ENCODE measurements at regions not wholly inside any gene's neighbourhood (a gene's known extent, or its start where the extent isn't known, plus 50 kb on each side); places are given as distances from the start of the nearest gene placed in this dataset.

DNA sequence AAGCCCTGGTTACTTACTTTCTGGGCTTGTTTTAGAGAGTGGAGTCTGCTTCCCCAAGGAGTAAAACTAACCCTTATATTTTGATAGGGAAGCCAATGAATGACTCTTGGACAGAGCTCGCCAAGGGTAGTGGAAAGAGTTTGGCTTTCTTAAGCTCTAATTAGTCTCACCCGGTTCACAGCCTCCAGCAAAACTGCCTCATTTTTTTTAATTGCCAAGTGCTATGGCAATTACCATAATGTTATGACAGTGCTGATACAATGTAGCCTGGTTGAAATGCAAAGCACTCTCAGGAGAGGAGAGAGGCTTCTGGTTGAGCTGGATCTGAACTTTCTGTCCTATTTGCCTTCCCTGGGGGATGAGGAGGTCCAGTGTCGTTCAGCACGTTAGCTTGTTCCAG is 376.1 kb upstream of the CHRM2 start:
- no peaks in the 10 kb centered on the region for H3K27me3 Mint-ChIP-seq (ENCODE audit: unreplicated experiment)
- no peaks in the 10 kb centered on the region for H3K36me3 Mint-ChIP-seq (ENCODE audit: low read depth, unreplicated experiment)
- no peak for DNase-seq (ENCODE audit: low spot score)
- H3K9me3 Mint-ChIP-seq (ENCODE audit: unreplicated experiment), result no peaks in the 10 kb centered on the region
- H3K4me1 Mint-ChIP-seq (ENCODE audit: unreplicated experiment), result no peaks in the 10 kb centered on the region
- no peak overlapping the region for H3K4me3 Mint-ChIP-seq (ENCODE audit: unreplicated experiment)
- TF ChIP-seq, protein P1, sequence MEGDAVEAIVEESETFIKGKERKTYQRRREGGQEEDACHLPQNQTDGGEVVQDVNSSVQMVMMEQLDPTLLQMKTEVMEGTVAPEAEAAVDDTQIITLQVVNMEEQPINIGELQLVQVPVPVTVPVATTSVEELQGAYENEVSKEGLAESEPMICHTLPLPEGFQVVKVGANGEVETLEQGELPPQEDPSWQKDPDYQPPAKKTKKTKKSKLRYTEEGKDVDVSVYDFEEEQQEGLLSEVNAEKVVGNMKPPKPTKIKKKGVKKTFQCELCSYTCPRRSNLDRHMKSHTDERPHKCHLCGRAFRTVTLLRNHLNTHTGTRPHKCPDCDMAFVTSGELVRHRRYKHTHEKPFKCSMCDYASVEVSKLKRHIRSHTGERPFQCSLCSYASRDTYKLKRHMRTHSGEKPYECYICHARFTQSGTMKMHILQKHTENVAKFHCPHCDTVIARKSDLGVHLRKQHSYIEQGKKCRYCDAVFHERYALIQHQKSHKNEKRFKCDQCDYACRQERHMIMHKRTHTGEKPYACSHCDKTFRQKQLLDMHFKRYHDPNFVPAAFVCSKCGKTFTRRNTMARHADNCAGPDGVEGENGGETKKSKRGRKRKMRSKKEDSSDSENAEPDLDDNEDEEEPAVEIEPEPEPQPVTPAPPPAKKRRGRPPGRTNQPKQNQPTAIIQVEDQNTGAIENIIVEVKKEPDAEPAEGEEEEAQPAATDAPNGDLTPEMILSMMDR (IDR thresholded peaks at IDR 0.05; ENCODE audit: unreplicated experiment), result no peak
- H3K27ac Mint-ChIP-seq (ENCODE audit: unreplicated experiment), result no peak overlapping the region

DNA sequence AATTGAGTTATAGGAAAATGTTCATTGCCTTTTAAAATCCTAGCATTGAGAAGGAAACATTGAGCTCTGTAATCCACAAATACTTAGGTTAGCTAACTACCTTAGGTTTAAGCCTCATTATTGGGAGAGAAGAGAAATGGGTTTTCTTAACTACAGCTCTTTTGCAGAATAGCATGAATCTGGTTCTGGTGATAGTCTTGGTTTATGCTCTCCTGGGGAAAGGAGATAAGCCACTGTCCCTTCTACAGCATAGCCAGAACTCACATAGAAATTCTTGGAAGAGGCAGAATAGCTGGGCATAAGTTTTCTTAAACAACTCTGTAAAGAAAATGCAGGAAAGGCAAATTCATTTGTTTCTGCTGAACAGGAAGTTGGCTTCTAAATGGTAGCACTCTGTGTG is 378.6 kb upstream of the CHRM2 start:
- TF ChIP-seq, protein P1 (IDR thresholded peaks at IDR 0.05; ENCODE audit: unreplicated experiment), result no peak
- DNase-seq (ENCODE audit: low spot score), result no peak
- Mint-ChIP-seq H3K27ac (ENCODE audit: unreplicated experiment) (no peak overlapping the region), H3K9me3 (ENCODE audit: unreplicated experiment) (no peaks in the 10 kb centered on the region), H3K27me3 (ENCODE audit: unreplicated experiment) (no peaks in the 10 kb centered on the region), H3K4me1 (ENCODE audit: unreplicated experiment) (no peaks in the 10 kb centered on the region), H3K36me3 (ENCODE audit: low read depth, unreplicated experiment) (no peaks in the 10 kb centered on the region), H3K4me3 (ENCODE audit: unreplicated experiment) (no peak overlapping the region)

DNA sequence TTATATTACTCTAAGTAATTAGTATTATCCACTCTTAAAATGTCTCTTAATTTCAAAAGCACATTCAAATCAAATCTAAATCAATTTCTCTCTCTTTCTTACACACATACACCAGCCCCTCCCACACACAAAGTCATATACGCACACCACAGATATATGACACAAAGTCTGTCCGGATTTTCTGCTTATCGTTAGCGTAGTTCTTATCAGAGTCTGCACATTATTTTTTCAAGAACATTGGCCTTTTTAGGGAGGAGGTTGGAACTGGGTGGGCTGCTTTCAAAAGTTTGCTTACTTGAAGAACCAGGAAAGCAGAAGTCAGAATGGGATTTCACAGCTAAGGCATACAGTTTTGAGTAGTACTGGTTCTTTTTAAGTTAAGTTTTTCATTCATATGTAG is 387.6 kb upstream of the CHRM2 start:
- peaks cover 12% of the 10 kb centered on the region for H3K4me1 Mint-ChIP-seq (ENCODE audit: unreplicated experiment)
- H3K36me3 Mint-ChIP-seq (ENCODE audit: low read depth, unreplicated experiment), result no peaks in the 10 kb centered on the region
- no peak overlapping the region for H3K27ac Mint-ChIP-seq (ENCODE audit: unreplicated experiment)
- H3K27me3 Mint-ChIP-seq (ENCODE audit: unreplicated experiment), result no peaks in the 10 kb centered on the region
- TF ChIP-seq, protein P1 (IDR thresholded peaks at IDR 0.05; ENCODE audit: unreplicated experiment), result no peak
- DNase-seq (ENCODE audit: low spot score), result no peak
- peaks cover 9% of the 10 kb centered on the region for H3K9me3 Mint-ChIP-seq (ENCODE audit: unreplicated experiment)
- no peak overlapping the region for H3K4me3 Mint-ChIP-seq (ENCODE audit: unreplicated experiment)

DNA sequence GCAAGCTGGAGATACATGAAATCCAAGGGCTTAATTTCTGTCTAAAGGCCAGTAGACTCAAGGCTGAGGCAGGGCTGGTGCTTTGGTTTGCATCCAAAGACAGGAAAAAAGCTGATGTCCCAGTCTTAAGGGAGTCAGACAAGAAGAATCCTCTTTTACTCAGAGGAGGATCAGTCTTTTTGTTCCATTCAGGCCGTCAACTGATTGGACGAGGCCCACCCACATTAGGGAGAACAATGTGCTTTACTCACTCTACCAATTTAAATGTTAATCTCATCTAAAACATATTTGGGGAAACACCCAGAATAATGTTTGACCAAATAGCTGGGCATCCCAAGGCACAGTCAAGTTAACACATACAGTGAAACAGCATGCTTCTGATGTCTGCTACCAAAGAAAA is 388.5 kb upstream of the CHRM2 start:
- Mint-ChIP-seq H3K36me3 (ENCODE audit: low read depth, unreplicated experiment) (no peaks in the 10 kb centered on the region), H3K27me3 (ENCODE audit: unreplicated experiment) (no peaks in the 10 kb centered on the region), H3K27ac (ENCODE audit: unreplicated experiment) (no peak overlapping the region), H3K4me1 (ENCODE audit: unreplicated experiment) (peaks cover 12% of the 10 kb centered on the region), H3K4me3 (ENCODE audit: unreplicated experiment) (no peak overlapping the region), H3K9me3 (ENCODE audit: unreplicated experiment) (peaks cover 9% of the 10 kb centered on the region)
- DNase-seq (ENCODE audit: low spot score), result no peak
- TF ChIP-seq, protein P1 (IDR thresholded peaks at IDR 0.05; ENCODE audit: unreplicated experiment), result no peak

DNA sequence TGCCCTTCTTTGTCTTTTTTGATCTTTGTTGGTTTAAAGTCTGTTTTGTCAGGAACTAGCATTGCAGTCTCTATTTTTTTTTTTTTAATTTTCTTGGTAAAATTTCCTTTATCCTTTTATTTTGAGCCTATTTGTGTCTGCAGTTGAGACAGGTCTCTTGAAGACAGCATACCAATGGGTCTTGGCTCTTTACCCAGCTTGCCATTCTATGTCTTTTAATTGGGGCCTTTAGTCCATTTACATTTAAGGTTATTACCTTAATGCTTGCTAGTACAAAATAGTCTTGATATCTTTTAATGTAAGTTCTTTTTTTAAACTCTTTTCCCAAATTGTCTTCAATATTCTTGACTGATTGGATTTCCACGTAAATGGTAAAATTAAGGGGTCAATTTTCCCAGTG is 398.3 kb upstream of the CHRM2 start:
- H3K9me3 Mint-ChIP-seq (ENCODE audit: unreplicated experiment), result peaks cover 4% of the 10 kb centered on the region
- H3K27me3 Mint-ChIP-seq (ENCODE audit: unreplicated experiment), result no peaks in the 10 kb centered on the region
- H3K36me3 Mint-ChIP-seq (ENCODE audit: low read depth, unreplicated experiment), result no peaks in the 10 kb centered on the region
- H3K4me1 Mint-ChIP-seq (ENCODE audit: unreplicated experiment), result no peaks in the 10 kb centered on the region
- H3K27ac Mint-ChIP-seq (ENCODE audit: unreplicated experiment), result no peak overlapping the region
- TF ChIP-seq, protein P1 (IDR thresholded peaks at IDR 0.05; ENCODE audit: unreplicated experiment), result no peak
- H3K4me3 Mint-ChIP-seq (ENCODE audit: unreplicated experiment), result no peak overlapping the region
- DNase-seq (ENCODE audit: low spot score), result no peak
